GM19455 (cell line): ENCODE measurements at regions not wholly inside any gene's neighbourhood (a gene's known extent, or its start where the extent isn't known, plus 50 kb on each side); places are given as distances from the start of the nearest gene placed in this dataset.
A peak's percentile ranks its signal among the peaks of the same experiment; 100 is the strongest.

Experiments used
- ATAC-seq: cut with Tn5 transposase; IDR thresholded peaks from one replicate; pipeline ENCODE4 v1.9.1; 2021; ENCODE audit not compliant: unreplicated experiment

GRCh38 chr2:64313398-64313723, 140.6 kb upstream of the LGALSL start:
- ATAC-seq, result no peak

GRCh38 chr2:64315291-64315960, 138.5 kb upstream of the LGALSL start:
- no peak for ATAC-seq

GRCh38 chr2:64317707-64318475, 136.1 kb upstream of the LGALSL start:
- no peak for ATAC-seq

- ATAC-seq, result no peak
Measured at GRCh38 chr2:64318476-64318748, 135.6 kb upstream of the LGALSL start.

GRCh38 chr2:64319896-64320295, 134.1 kb upstream of the LGALSL start:
- no peak for ATAC-seq

- ATAC-seq, result no peak
Measured at GRCh38 chr2:64322433-64322832, 131.5 kb upstream of the LGALSL start.

GRCh38 chr2:64323197-64323596, 130.8 kb upstream of the LGALSL start:
- ATAC-seq, result no peak

GRCh38 chr2:64324746-64325410, 129.1 kb upstream of the LGALSL start:
- no peak for ATAC-seq

- ATAC-seq, result no peak
Measured at GRCh38 chr2:64325477-64325851, 128.5 kb upstream of the LGALSL start.

- ATAC-seq, result peak; percentile 93
Measured at GRCh38 chr2:64325852-64326577, 127.9 kb upstream of the LGALSL start.

GRCh38 chr2:64326578-64327050, 127.3 kb upstream of the LGALSL start:
- no peak for ATAC-seq

- ATAC-seq, result no peak
Measured at GRCh38 chr2:64327129-64327509, 126.8 kb upstream of the LGALSL start.

GRCh38 chr2:64327510-64328414, 126.2 kb upstream of the LGALSL start:
- ATAC-seq, result no peak

GRCh38 chr2:64328415-64328722, 125.6 kb upstream of the LGALSL start:
- ATAC-seq, result no peak

GRCh38 chr2:64328756-64329155, 125.2 kb upstream of the LGALSL start:
- ATAC-seq, result no peak

GRCh38 chr2:64329848-64330247, 124.1 kb upstream of the LGALSL start:
- no peak for ATAC-seq

- no peak for ATAC-seq
Measured at GRCh38 chr2:64330281-64331113, 123.5 kb upstream of the LGALSL start.

- no peak for ATAC-seq
Measured at GRCh38 chr2:64331114-64331645, 122.8 kb upstream of the LGALSL start.

- no peak for ATAC-seq
Measured at GRCh38 chr2:64331849-64332699, 121.9 kb upstream of the LGALSL start.
